HEK293T (cell line): ENCODE measurements at regions not wholly inside any gene's neighbourhood (a gene's known extent, or its start where the extent isn't known, plus 50 kb on each side); places are given as distances from the start of the nearest gene placed in this dataset.

Source experiments
- CTCF ChIA-PET: fragments of 350-600 bp; formaldehyde crosslinking; extraction: SDS; loops from one replicate; lab custom pipeline; 2021; ENCODE audit warnings: antibody characterized with exemption, inconsistent platforms; lab: Yijun Ruan, JAX
- POLR2A ChIA-PET: fragments of 350-600 bp; formaldehyde crosslinking; extraction: SDS; loops from one replicate; lab custom pipeline; 2020; ENCODE audit warnings: antibody characterized with exemption, inconsistent platforms; lab: Yijun Ruan, JAX
- DNase-seq: peaks from one replicate; pipeline ENCODE4 v3.0.0; 2012; ENCODE audit warnings: mixed read lengths; ENCODE audit errors: extremely low spot score
- ARNT ChIP-seq: fragments of 450-650 bp; IDR thresholded peaks from 2 replicates; pipeline ENCODE4 v1.6.1; 2017; ENCODE audit warnings: mild to moderate bottlenecking
- BHLHE40 ChIP-seq: fragments of 450-650 bp; IDR thresholded peaks from 2 replicates; pipeline ENCODE4 v1.6.1; 2016; ENCODE audit warnings: mild to moderate bottlenecking, moderate library complexity, borderline replicate concordance
- CTBP1 ChIP-seq: fragments of 450-650 bp; IDR thresholded peaks from 2 replicates; pipeline ENCODE4 v1.6.1; 2016; ENCODE audit warnings: borderline replicate concordance
- ELF4 ChIP-seq: fragments of 450-650 bp; IDR thresholded peaks from 2 replicates; pipeline ENCODE4 v1.6.1; 2017; ENCODE audit warnings: antibody characterized with exemption
- FOXA1 ChIP-seq: fragments of 450-650 bp; IDR thresholded peaks from 2 replicates; pipeline ENCODE4 v1.6.1; 2016; ENCODE audit warnings: mild to moderate bottlenecking
- FOXK2 ChIP-seq: fragments of 450-650 bp; IDR thresholded peaks from 2 replicates; pipeline ENCODE4 v1.6.1; 2016; ENCODE audit warnings: mild to moderate bottlenecking
- FOXM1 ChIP-seq: fragments of 450-650 bp; IDR thresholded peaks from 2 replicates; pipeline ENCODE4 v1.6.1; 2017; ENCODE audit warnings: mild to moderate bottlenecking, borderline replicate concordance
- HDGF ChIP-seq: fragments of 450-650 bp; IDR thresholded peaks from 2 replicates; pipeline ENCODE4 v1.6.1; 2017; ENCODE audit warnings: antibody characterized with exemption, borderline replicate concordance
- L3MBTL2 ChIP-seq: fragments of 450-650 bp; conservative IDR thresholded peaks from 2 replicates; pipeline ENCODE4 v1.6.1; 2016; ENCODE audit warnings: mild to moderate bottlenecking
- LEF1 ChIP-seq: fragments of 450-650 bp; IDR thresholded peaks from 2 replicates; pipeline ENCODE4 v1.6.1; 2017; ENCODE audit warnings: mild to moderate bottlenecking, borderline replicate concordance
- NFRKB ChIP-seq: fragments of 450-650 bp; IDR thresholded peaks from 2 replicates; pipeline ENCODE4 v1.6.1; 2016; ENCODE audit warnings: mild to moderate bottlenecking, moderate library complexity
- PKNOX1 ChIP-seq: fragments of 450-650 bp; IDR thresholded peaks from 2 replicates; pipeline ENCODE4 v1.6.1; 2016
- SP1 ChIP-seq: fragments of 450-650 bp; IDR thresholded peaks from 2 replicates; pipeline ENCODE4 v1.6.1; 2017
- SUZ12 ChIP-seq: fragments of 450-650 bp; IDR thresholded peaks from 2 replicates; pipeline ENCODE4 v1.6.1; 2016; ENCODE audit warnings: mild to moderate bottlenecking
- TARDBP ChIP-seq: fragments of 450-650 bp; IDR thresholded peaks from 2 replicates; pipeline ENCODE4 v1.6.1; 2016
- ZNF384 ChIP-seq: fragments of 450-650 bp; IDR thresholded peaks from 2 replicates; pipeline ENCODE4 v1.6.1; 2016

GRCh38 chr6:141107591-141108160, 1025.0 kb upstream of the GJE1 start:
- ChIA-PET POLR2A (no interaction called here), CTCF (no interaction called here)
- no peak for DNase-seq
- TF ChIP-seq SP1, result no peak
- no peak for TF ChIP-seq HDGF
- no peak for TF ChIP-seq BHLHE40
- TF ChIP-seq TARDBP, result no peak
- TF ChIP-seq SUZ12, result no peak
- no peak for TF ChIP-seq PKNOX1
- no peak for TF ChIP-seq ELF4
- TF ChIP-seq CTBP1, result no peak
- no peak for TF ChIP-seq L3MBTL2
- no peak for TF ChIP-seq ZNF384
- TF ChIP-seq NFRKB, result no peak
- TF ChIP-seq FOXK2, result no peak
- TF ChIP-seq LEF1, result no peak
- TF ChIP-seq ARNT, result no peak
- no peak for TF ChIP-seq FOXM1

GRCh38 chr6:141105481-141105880, 1027.2 kb upstream of the GJE1 start:
- CTCF ChIA-PET, result no interaction called here
- TF ChIP-seq FOXK2 (no peak), ZNF384 (no peak), SUZ12 (no peak), L3MBTL2 (no peak), CTBP1 (no peak), BHLHE40 (no peak), TARDBP (no peak), SP1 (no peak), HDGF (no peak), NFRKB (no peak), LEF1 (no peak), ELF4 (no peak), FOXA1 (no peak), FOXM1 (no peak), PKNOX1 (no peak)
- POLR2A ChIA-PET, result no interaction called here
- DNase-seq, result peak; percentile 11

- POLR2A ChIA-PET, result no interaction called here
Observed at GRCh38 chr6:141103246-141103645, 1029.5 kb upstream of the GJE1 start.

GRCh38 chr6:141097471-141097870, 1035.3 kb upstream of the GJE1 start:
- CTCF ChIA-PET, result no interaction called here
- POLR2A ChIA-PET, result no interaction called here
- DNase-seq, result no peak
- TF ChIP-seq CTBP1, result no peak
- no peak for TF ChIP-seq SUZ12
- TF ChIP-seq FOXM1, result no peak
- TF ChIP-seq HDGF, result no peak
- no peak for TF ChIP-seq L3MBTL2
- no peak for TF ChIP-seq TARDBP
- TF ChIP-seq SP1, result no peak
- no peak for TF ChIP-seq FOXK2
- no peak for TF ChIP-seq BHLHE40
- TF ChIP-seq ZNF384, result no peak

More at GRCh38 chr6:141103246-141103645, 1029.5 kb upstream of the GJE1 start:
- CTCF ChIA-PET, result no interaction called here
- TF ChIP-seq ELF4 (no peak), HDGF (no peak), FOXK2 (no peak), L3MBTL2 (no peak), FOXA1 (no peak), NFRKB (no peak)
- no peak for DNase-seq

- POLR2A ChIA-PET, result no interaction called here
- CTCF ChIA-PET, result no interaction called here
- DNase-seq, result no peak
- TF ChIP-seq SUZ12 (no peak), HDGF (no peak), ARNT (no peak), L3MBTL2 (no peak), CTBP1 (no peak), LEF1 (no peak), TARDBP (no peak), SP1 (no peak), ELF4 (no peak), NFRKB (no peak), FOXM1 (no peak), FOXA1 (no peak), ZNF384 (no peak)
Observed at GRCh38 chr6:141095308-141095707, 1037.4 kb upstream of the GJE1 start.

GRCh38 chr6:141088171-141088570, 1044.6 kb upstream of the GJE1 start:
- POLR2A ChIA-PET, result no interaction called here
- CTCF ChIA-PET, result no interaction called here
- TF ChIP-seq L3MBTL2 (no peak), ELF4 (no peak), ARNT (no peak), TARDBP (no peak), FOXA1 (no peak)
- no peak for DNase-seq
